ENCODE measurements at regions not wholly inside any gene's neighbourhood (a gene's known extent, or its start where the extent isn't known, plus 50 kb on each side); places are given as distances from the start of the nearest gene placed in this dataset.

- 81 to 86% methylated on average over 4 of the region's 4 CpGs for WGBS, 2 donors
- no peaks in the 10 kb centered on the region for H3K4me1 ChIP-seq
- H3K27ac ChIP-seq = no peak overlapping the region
- H3K36me3 ChIP-seq = no peaks in the 10 kb centered on the region
- no peak overlapping the region for H3K4me3 ChIP-seq (replicated peaks in 1 of 3)
- no peaks in the 10 kb centered on the region for H3K27me3 ChIP-seq
- intact Hi-C loops (cut with DNase I) = no loop called here
- DNase-seq = no peak
- TF ChIP-seq POLR2A (IDR thresholded peaks at IDR 0.05) = no peak
- TF ChIP-seq CTCF (IDR thresholded peaks at IDR 0.05) = no peak
- H3K9me3 ChIP-seq = no peaks in the 10 kb centered on the region
Measured at GRCh38 chr10:53122281-53122680, 349.7 kb upstream of the MBL2 start.

GRCh38 chr10:53115660-53116059 lies 343.1 kb upstream of the MBL2 start:
- H3K4me1 ChIP-seq = no peaks in the 10 kb centered on the region
- intact Hi-C loops (cut with DNase I) = no loop called here
- H3K36me3 ChIP-seq = no peaks in the 10 kb centered on the region
- H3K9me3 ChIP-seq = no peaks in the 10 kb centered on the region
- H3K27me3 ChIP-seq = no peaks in the 10 kb centered on the region
- no peak overlapping the region for H3K27ac ChIP-seq
- 88 to 94% methylated on average over 2 of the region's 2 CpGs for WGBS, 2 donors
- H3K4me3 ChIP-seq (replicated peaks in 1 of 3) = no peak overlapping the region
- TF ChIP-seq POLR2A (IDR thresholded peaks at IDR 0.05) = no peak
- no peak for TF ChIP-seq CTCF (IDR thresholded peaks at IDR 0.05)
- DNase-seq = no peak

GRCh38 chr10:53111529-53111928 lies 338.9 kb upstream of the MBL2 start:
- Histone ChIP-seq H3K9me3 (no peaks in the 10 kb centered on the region), H3K36me3 (no peaks in the 10 kb centered on the region), H3K4me1 (peaks cover 4 to 7% of the 10 kb centered on the region in 2 donors), H3K4me3 (replicated peaks in 1 of 3) (no peak overlapping the region), H3K27ac (no peak overlapping the region), H3K27me3 (no peaks in the 10 kb centered on the region)
- DNase-seq = no peak
- no peak for TF ChIP-seq POLR2A (IDR thresholded peaks at IDR 0.05)
- intact Hi-C loops (cut with DNase I) = no loop called here
- WGBS, 2 donors = 77 to 79% methylated on average over 5 of the region's 5 CpGs

- DNase-seq = no peak
- Histone ChIP-seq H3K27ac (no peak overlapping the region), H3K36me3 (no peaks in the 10 kb centered on the region), H3K9me3 (no peaks in the 10 kb centered on the region), H3K4me1 (peaks cover 4 to 7% of the 10 kb centered on the region in 2 donors), H3K4me3 (replicated peaks in 1 of 3) (no peak overlapping the region), H3K27me3 (no peaks in the 10 kb centered on the region)
- WGBS, 2 donors = 84 to 87% methylated on average over 2 of the region's 2 CpGs
- intact Hi-C loops (cut with DNase I) = no loop called here
- no peak for TF ChIP-seq CTCF (IDR thresholded peaks at IDR 0.05)
- no peak for TF ChIP-seq POLR2A (IDR thresholded peaks at IDR 0.05)
Measured at GRCh38 chr10:53109320-53109719, 336.7 kb upstream of the MBL2 start.

- Histone ChIP-seq H3K4me3 (replicated peaks in 1 of 3) (no peak overlapping the region), H3K27me3 (no peaks in the 10 kb centered on the region), H3K4me1 (peaks cover 4 to 7% of the 10 kb centered on the region in 2 donors), H3K36me3 (no peaks in the 10 kb centered on the region), H3K9me3 (no peaks in the 10 kb centered on the region), H3K27ac (no peak overlapping the region)
- TF ChIP-seq POLR2A (IDR thresholded peaks at IDR 0.05) = no peak
- no peak for TF ChIP-seq CTCF (IDR thresholded peaks at IDR 0.05)
- intact Hi-C loops (cut with DNase I) = no loop called here
- peak; percentile 39 to 53 for DNase-seq
- WGBS, 2 donors = 49 to 52% methylated on average over 4 of the region's 4 CpGs
Measured at GRCh38 chr10:53108317-53108934, 335.8 kb upstream of the MBL2 start.

Data from thyroid gland (tissue), 4 donors.